ENCODE measurements at regions not wholly inside any gene's neighbourhood (a gene's known extent, or its start where the extent isn't known, plus 50 kb on each side); places are given as distances from the start of the nearest gene placed in this dataset.

DNA sequence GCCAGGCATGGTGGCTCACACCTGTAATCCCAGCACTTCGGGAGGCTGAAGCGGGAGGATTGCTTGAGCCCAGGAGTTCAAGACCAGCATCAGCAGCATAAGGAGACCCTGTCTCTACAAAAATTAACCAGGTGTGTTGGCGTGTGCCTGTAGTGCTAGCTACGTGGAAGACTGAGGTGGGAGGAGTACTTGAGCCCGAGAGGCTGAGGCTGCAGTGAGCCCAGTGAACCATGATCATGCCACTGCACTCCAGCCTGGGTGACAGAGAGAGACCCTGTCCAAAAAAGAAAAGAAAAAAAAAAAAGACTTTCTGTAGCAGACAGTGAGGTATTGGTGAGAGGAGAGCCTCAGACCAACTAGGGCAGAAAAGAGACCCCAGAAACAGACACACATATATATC, 263.8 kb downstream of the XXYLT1 start:
- DNase-seq (ENCODE audit: low read depth), result no peak

DNA sequence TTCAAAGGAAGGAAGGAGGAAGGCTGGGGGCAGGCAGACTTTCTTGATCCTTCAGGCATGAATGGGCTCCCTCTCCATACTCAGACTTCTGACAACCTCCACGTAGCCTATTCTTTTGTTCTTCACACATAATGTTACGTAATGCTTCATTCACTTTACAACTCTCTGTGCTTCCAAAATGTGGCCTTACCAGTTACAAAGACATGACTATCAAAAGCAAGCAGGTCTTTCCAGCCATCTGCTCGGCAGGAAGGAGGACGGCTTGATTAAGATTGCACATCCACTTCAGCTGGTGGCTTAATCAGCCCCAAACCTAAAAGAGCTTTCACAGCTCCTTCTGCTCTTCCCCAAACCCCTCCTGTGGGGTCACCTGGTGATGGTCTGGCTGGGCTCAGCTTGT, 263.2 kb downstream of the XXYLT1 start:
- no peak for DNase-seq (ENCODE audit: low read depth)

DNA sequence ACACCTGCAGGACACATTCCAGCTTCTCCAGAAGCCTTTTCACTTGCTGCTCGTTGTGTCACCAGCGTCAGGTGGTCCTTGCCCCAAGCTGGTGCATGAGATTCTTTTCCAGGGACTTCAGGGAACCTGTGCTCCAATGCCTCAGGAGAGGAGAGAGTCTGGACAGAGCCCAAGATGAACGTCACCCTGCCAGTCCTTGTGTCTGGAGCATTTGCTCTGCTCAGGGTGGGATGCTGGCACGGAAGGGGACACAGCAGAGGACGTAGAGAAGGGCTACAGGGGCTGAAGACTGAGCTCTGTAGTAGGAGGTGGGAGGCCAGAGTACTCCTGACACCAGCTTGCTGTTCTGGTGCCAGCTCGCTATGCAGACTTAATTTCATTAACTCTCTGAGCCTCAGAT, 262.1 kb downstream of the XXYLT1 start:
- DNase-seq (ENCODE audit: low read depth), result no peak

DNA sequence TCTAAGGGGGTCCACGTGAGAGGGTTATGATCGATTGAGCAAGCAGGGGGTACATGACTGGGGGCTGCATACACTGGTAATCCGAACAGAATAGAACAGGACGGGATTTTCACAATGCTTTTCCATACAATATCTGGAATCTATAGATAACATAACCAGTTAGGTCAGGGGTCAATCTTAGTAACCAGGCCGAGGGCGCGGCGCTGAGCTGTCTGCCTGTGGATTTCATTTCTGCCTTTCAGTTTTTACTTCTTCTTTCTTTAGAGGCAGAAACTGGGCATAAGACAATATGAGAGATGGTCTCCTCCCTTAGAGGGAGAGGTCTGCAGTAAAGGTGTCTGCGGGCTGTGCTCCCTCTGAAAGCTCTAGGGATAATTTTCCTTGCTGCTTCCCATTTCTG, 261.3 kb downstream of the XXYLT1 start:
- no peak for DNase-seq (ENCODE audit: low read depth)

DNA sequence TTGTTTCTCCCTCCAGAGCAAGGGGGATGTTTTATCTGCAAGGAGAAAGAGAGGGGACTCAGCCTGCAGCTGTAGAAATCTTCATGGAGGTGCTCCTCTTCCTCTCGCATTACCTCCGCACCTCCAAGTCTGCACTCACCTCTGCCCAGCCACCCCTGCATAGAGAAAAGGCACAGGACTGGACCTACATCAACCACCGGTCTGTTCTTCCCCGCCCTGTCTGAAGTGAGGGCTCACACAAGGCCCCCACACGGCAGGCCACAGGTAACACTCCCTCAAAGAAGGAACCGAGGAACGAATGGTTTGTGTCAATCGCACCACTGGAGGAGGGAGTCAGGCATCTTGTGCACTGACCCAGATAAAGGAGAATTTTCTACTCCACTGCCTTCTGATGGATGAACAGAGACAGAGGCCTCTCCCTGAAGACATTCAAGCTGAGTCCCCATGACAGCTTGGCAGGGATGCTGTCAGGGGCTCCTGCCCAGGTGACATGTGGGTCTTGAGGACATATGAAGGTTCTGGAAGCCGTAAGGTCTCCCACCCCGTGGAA, 260.3 kb downstream of the XXYLT1 start:
- DNase-seq (ENCODE audit: low read depth), result no peak

DNA sequence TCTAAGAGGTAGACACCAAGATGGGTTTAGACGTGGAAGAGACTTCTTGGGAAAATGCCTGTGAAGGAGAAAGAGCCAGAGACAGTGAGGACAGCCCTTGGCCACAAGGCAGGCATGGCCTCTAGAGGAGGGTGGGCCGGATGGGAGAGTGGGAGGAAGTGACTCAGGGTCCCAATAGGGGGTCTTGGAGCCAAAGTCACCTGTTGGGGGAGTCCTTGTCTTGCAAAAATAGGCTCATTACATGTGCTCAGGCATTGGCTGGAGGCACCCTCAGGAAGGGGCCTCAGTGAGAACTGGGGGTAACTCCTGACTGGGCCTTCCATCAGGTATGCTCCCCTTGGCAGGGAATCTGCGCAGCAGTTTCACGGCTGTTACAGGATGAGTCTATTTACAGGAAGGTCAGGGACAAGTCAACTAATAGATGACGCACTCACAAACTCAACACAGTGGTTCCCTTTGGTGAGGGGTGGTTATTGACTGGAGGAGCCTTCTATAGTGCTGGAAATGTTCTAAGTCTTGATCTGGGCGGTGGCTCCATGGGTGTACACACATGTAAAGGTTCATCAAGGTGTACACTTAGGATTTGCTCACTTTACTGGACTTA, 259.6 kb downstream of the XXYLT1 start:
- peak; percentile 60 for DNase-seq (ENCODE audit: low read depth)

DNA sequence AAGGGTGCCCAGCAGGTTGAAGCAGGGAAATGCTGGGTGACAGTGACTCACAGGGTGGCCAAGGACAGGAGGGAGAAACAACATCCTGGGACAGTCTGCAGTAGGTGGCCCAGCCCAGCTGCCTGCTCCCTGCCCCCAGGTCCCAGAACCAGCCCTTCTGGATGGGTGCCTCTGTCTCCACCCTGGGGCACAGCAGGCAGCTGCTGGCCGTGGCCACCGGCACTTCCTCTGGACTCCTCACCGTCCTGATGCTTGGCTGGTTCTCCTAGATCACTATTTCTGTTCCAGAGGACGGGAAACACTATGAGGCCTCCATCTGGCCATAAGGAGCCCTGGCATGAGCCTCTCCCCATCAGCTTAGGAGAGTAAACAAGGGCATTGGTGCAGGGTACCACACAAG, 258.9 kb downstream of the XXYLT1 start:
- DNase-seq (ENCODE audit: low read depth), result no peak

DNA sequence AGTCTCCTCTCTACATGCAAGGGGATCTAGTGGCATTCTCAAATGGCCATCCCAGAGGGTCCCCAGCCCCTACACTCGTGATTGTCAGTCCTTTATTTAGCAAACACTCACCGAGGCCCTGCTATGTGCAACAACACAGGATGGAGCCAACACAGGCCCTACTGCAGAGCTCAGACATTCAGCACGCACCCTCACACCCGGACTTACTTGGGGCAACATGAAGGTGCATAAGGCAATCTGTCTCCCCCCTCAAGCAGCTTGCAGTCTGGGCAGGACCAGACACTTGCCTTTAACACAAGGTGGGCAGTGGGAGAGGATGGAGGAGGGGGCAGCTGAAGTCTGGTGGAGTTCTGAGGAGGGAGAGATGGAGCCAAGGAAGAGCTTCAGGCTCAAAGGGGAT, 258.4 kb downstream of the XXYLT1 start:
- DNase-seq (ENCODE audit: low read depth), result no peak

DNA sequence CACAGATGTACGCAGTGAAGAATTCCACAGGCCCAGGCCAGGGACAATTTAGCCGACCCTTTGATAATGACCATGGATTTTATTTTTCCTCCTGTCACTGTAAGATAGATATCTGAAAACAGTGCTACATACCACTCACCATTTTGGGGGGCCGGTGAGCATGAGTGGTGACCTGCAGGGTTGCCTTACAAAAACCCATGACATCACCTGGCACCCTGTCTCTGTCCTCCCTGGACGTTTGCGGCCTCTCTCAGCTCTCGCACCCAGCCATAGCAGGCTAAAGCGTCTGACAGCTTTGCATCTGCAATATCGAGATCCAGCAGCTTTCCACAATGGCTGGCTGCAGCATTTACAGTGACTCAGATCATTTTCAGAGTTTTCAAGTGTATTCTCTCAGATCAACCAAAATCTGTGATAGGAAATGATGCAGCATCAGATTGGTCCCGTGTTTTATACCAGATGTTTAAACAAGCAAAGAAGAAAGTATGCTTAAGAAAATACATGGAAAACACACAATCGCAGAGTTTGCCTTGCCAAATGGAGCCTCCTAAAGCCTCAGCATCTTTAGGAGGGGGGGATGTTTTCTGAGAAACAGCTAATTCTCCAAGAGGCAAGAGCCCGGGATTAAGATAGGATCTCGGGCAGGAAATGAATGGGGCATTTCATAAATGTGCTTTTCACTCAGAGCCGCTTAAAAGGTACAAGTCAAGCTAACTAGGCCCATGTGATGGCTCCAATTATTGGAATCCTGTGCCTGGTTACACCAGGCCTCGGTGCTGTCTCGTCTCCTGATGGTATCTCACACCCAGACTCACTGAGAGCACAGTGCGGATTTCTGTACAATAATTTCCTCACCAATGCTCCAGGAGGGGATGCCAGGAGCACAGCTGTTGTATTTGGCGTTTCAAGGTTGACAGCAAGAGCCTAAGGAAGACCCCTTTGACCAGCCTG, 257.3 kb downstream of the XXYLT1 start:
- no peak for DNase-seq (ENCODE audit: low read depth)

DNA sequence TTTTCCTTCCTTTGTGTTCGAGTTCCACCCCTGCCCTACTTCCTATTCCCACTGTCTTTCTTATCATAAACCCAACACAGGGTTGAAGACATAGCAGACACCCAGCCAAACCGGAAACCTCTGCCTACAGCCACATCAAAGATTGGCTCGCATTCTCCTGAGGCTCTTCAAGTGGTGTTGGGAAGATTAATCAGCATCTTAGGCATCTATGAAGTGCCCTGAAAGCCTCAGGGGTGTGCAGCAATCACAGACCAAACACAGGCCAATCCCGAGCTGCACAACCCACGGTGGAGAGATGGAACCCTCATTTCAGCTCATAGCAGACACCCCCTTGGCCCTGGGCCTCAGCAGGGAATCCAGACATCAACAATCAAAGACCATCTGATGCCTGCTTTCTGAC, 255.9 kb downstream of the XXYLT1 start:
- peak; percentile 76 for DNase-seq (ENCODE audit: low read depth)

DNA sequence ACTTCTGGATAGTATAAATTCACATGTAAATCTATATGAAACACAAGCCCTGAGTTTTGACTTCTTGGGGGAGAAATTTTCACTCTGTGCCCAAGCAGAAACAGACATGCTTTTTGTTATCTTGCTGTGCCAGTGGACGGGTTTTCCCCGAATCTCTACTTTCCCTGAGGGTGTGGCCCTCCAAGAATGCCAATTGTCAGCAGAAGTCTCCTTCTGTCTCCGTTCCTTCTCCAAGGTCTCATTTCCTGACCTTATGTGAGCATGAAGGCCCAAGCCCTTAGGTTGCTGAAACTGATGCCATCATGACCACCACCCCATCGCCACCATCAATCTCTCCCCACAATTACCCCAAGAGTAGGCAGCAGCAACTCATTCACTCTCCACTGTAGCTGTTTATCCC, 253.8 kb downstream of the XXYLT1 start:
- no peak for DNase-seq (ENCODE audit: low read depth)

All from HT1080 (cell line).